NCI-H2171 treated with DMSO at 0.1 percent for 48 hours (cell line): ENCODE measurements at regions not wholly inside any gene's neighbourhood (a gene's known extent, or its start where the extent isn't known, plus 50 kb on each side); places are given as distances from the start of the nearest gene placed in this dataset.
A peak's percentile ranks its signal among the peaks of the same experiment; 100 is the strongest.
"Not testable (repeated sequence)": the region's sequence is repeated elsewhere in the genome, so short reads cannot be mapped to it uniquely, and the experiment has no call there.

Experiments used
- DNase-seq: peaks from one replicate; lab custom pipeline; 2025; lab: John Stamatoyannopoulos, UW

- DNase-seq = no peak
Observed at GRCh38 chr13:50453188-50453587, 390.3 kb downstream of the DLEU7 start.

GRCh38 chr13:50456111-50456510 lies 387.4 kb downstream of the DLEU7 start:
- no peak for DNase-seq

- DNase-seq = no peak
Observed at GRCh38 chr13:50457415-50458393, 385.8 kb downstream of the DLEU7 start.

GRCh38 chr13:50459046-50459445 lies 384.4 kb downstream of the DLEU7 start:
- no peak for DNase-seq

- no peak for DNase-seq
Observed at GRCh38 chr13:50459658-50460057, 383.8 kb downstream of the DLEU7 start.

- peak; percentile 18 for DNase-seq
Observed at GRCh38 chr13:50460358-50460757, 383.1 kb downstream of the DLEU7 start.

- no peak for DNase-seq
Observed at GRCh38 chr13:50461189-50461588, 382.3 kb downstream of the DLEU7 start.

- DNase-seq = no peak
Observed at GRCh38 chr13:50463719-50464118, 379.8 kb downstream of the DLEU7 start.

GRCh38 chr13:50464349-50465251 lies 378.9 kb downstream of the DLEU7 start:
- peak; percentile 64 for DNase-seq

- no peak for DNase-seq
Observed at GRCh38 chr13:50466456-50466855, 377.0 kb downstream of the DLEU7 start.

- no peak for DNase-seq
Observed at GRCh38 chr13:50467156-50468110, 376.1 kb downstream of the DLEU7 start.

GRCh38 chr13:50468849-50469669 lies 374.4 kb downstream of the DLEU7 start:
- DNase-seq = no peak

- not testable (repeated sequence) for DNase-seq
Observed at GRCh38 chr13:50473050-50473449, 370.4 kb downstream of the DLEU7 start.

- no peak for DNase-seq
Observed at GRCh38 chr13:50474088-50474662, 369.3 kb downstream of the DLEU7 start.

- DNase-seq = no peak
Observed at GRCh38 chr13:50476577-50477285, 366.8 kb downstream of the DLEU7 start.

- no peak for DNase-seq
Observed at GRCh38 chr13:50481936-50482335, 361.6 kb downstream of the DLEU7 start.

- no peak for DNase-seq
Observed at GRCh38 chr13:50483416-50483815, 360.1 kb downstream of the DLEU7 start.

- DNase-seq = no peak
Observed at GRCh38 chr13:50484472-50485113, 358.9 kb downstream of the DLEU7 start.
